ENCODE measurements at regions not wholly inside any gene's neighbourhood (a gene's known extent, or its start where the extent isn't known, plus 50 kb on each side); places are given as distances from the start of the nearest gene placed in this dataset.

DNA sequence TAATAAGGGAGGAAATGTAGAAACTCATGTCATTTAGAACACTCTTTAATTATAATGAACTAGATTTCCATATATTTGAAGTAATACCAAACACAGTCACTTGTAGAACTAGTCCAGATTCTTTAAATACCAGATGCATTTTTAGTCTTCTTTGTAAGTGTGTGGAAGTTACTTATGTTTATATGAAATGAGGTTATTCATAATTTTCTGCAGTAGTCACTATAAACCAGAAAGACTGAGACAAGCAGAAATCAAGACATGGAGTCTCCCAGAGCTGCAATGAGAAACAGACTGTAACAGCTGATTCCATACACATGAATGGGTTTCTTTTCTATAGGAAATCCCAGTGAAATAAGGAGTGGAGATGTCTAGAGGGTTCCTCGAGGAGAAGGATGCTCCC is 216.6 kb upstream of the ZP4 start:
- TF ChIP-seq, protein P1, sequence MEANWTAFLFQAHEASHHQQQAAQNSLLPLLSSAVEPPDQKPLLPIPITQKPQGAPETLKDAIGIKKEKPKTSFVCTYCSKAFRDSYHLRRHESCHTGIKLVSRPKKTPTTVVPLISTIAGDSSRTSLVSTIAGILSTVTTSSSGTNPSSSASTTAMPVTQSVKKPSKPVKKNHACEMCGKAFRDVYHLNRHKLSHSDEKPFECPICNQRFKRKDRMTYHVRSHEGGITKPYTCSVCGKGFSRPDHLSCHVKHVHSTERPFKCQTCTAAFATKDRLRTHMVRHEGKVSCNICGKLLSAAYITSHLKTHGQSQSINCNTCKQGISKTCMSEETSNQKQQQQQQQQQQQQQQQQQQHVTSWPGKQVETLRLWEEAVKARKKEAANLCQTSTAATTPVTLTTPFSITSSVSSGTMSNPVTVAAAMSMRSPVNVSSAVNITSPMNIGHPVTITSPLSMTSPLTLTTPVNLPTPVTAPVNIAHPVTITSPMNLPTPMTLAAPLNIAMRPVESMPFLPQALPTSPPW (CRISPR knock-in tag; IDR thresholded peaks at IDR 0.05), result no peak
- no peak for TF ChIP-seq SMAD3 (CRISPR knock-in tag; conservative IDR thresholded peaks at IDR 0.05)
- TF ChIP-seq CBX3 (IDR thresholded peaks at IDR 0.05; ENCODE audit: borderline replicate concordance in 1 of 2, low read length in 2 of 2), result no peak
- TF ChIP-seq, protein P2, sequence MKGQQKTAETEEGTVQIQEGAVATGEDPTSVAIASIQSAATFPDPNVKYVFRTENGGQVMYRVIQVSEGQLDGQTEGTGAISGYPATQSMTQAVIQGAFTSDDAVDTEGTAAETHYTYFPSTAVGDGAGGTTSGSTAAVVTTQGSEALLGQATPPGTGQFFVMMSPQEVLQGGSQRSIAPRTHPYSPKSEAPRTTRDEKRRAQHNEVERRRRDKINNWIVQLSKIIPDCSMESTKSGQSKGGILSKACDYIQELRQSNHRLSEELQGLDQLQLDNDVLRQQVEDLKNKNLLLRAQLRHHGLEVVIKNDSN (CRISPR knock-in tag; IDR thresholded peaks at IDR 0.05), result no peak
- TF ChIP-seq POLR2A (conservative IDR thresholded peaks at IDR 0.05), result no peak
- TF ChIP-seq POLR2AphosphoS5 (IDR thresholded peaks at IDR 0.05; ENCODE audit: control insufficient read depth, insufficient read depth, low read depth, low read length), result no peak
- no peak for TF ChIP-seq BCL6 (CRISPR knock-in tag; IDR thresholded peaks at IDR 0.05)
- no peak for TF ChIP-seq CTCF (IDR thresholded peaks at IDR 0.05 in 2 of 3, conservative IDR thresholded peaks at IDR 0.05 in 1 of 3; ENCODE audit: insufficient read depth in 2 of 3, low read depth in 1 of 3, low read length in 3 of 3)
- TF ChIP-seq SIN3A (IDR thresholded peaks at IDR 0.05; ENCODE audit: borderline replicate concordance in 2 of 2, control insufficient read depth in 1 of 2, low read depth in 2 of 2, low read length in 2 of 2), result no peak
- no peak for TF ChIP-seq MYC (IDR thresholded peaks at IDR 0.05; ENCODE audit: low read depth, low read length)
- no peak for TF ChIP-seq MYC (CRISPR knock-in tag; IDR thresholded peaks at IDR 0.05; ENCODE audit: borderline replicate concordance, low read depth)

Data from K562 (cell line).